A549 (cell line): ENCODE measurements at regions not wholly inside any gene's neighbourhood (a gene's known extent, or its start where the extent isn't known, plus 50 kb on each side); places are given as distances from the start of the nearest gene placed in this dataset.
"Not testable (repeated sequence)": the region's sequence is repeated elsewhere in the genome, so short reads cannot be mapped to it uniquely, and the experiment has no call there.

Source experiments
- ATAC-seq, 2 experiments: fragments of 200-7000 bp in 1 of 2; fragments of >200 bp in 1 of 2; cut with Nextera tagmentation in 1 of 2; cut with Tn5 transposase in 1 of 2; 3 replicates each; pipeline versions ENCODE4 v1.8.0 to v1.9.1; 2018 to 2020; ENCODE audit warnings: mild to moderate bottlenecking in 1 of 2, moderate library complexity in 1 of 2
- CTCF ChIA-PET: fragments of 300-600 bp; sonication (Branson Sonifier 250); formaldehyde crosslinking; extraction: SDS; loops from one replicate; lab custom pipeline; 2021; ENCODE audit warnings: antibody characterized with exemption, inconsistent platforms; lab: Yijun Ruan, JAX
- POLR2A ChIA-PET: fragments of 350-600 bp; formaldehyde crosslinking; extraction: SDS; loops from one replicate; lab custom pipeline; 2021; ENCODE audit warnings: antibody characterized with exemption, inconsistent platforms; lab: Yijun Ruan, JAX
- DNase-seq, 2 experiments: peaks; one replicate each; pipeline versions ENCODE4 v3.0.0 to v3.0.0-alpha.2; 2011 to 2016; ENCODE audit warnings: low read depth in 1 of 2, low spot score in 1 of 2
- FAIRE-seq: peaks from 2 replicates; lab custom pipeline; 2011; peaks lifted over from hg19 to GRCh38; lab: Jason Lieb, UNC
- H3K27ac ChIP-seq, 2 experiments: fragments of >200 bp; sonication (Bioruptor Twin); formaldehyde crosslinking; 3 replicates each; pipeline ENCODE4 v1.5.1; 2016 to 2017
- H3K4me1 ChIP-seq: fragments of >200 bp; sonication (Bioruptor Twin); formaldehyde crosslinking; 3 replicates; pipeline ENCODE4 v1.6.1; 2016
- H3K4me2 ChIP-seq: fragments of >200 bp; sonication (Bioruptor Twin); formaldehyde crosslinking; 3 replicates; pipeline ENCODE4 v1.6.1; 2016
- H3K4me3 ChIP-seq: fragments of >200 bp; sonication (Bioruptor Twin); formaldehyde crosslinking; 3 replicates; pipeline ENCODE4 v1.5.1; 2016
- H3K9me3 ChIP-seq: fragments of >200 bp; sonication (Bioruptor Twin); formaldehyde crosslinking; 3 replicates; pipeline ENCODE4 v1.6.1; 2016
- CBX8 ChIP-seq: fragments of 200-600 bp; sonication (generic); IDR thresholded peaks from 2 replicates; pipeline ENCODE4 v1.6.1; 2016
- CHD4 ChIP-seq: fragments of 200-600 bp; sonication (generic); IDR thresholded peaks from 2 replicates; pipeline ENCODE4 v1.6.1; 2016; ENCODE audit warnings: antibody characterized with exemption, mild to moderate bottlenecking, borderline replicate concordance
- EHMT2 ChIP-seq: fragments of 200-600 bp; sonication (generic); IDR thresholded peaks from 2 replicates; pipeline ENCODE4 v1.6.1; 2016; ENCODE audit warnings: antibody characterized with exemption, low read depth, mild to moderate bottlenecking, moderate library complexity
- EP300 ChIP-seq, 2 experiments: fragments of >200 bp; sonication (Bioruptor Twin); formaldehyde crosslinking; IDR thresholded peaks; 2 replicates in 1 of 2; 3 replicates in 1 of 2; pipeline ENCODE4 v1.6.1; 2016 to 2017
- FOSB ChIP-seq: fragments of 250-450 bp; sonication (Bioruptor Pico); IDR thresholded peaks from 2 replicates; pipeline ENCODE4 v1.5.0; 2020; ENCODE audit warnings: mild to moderate bottlenecking, moderate library complexity
- HOXA7 ChIP-seq: fragments of 250-450 bp; sonication (Bioruptor Pico); IDR thresholded peaks from 2 replicates; pipeline ENCODE4 v1.5.0; 2020; ENCODE audit warnings: mild to moderate bottlenecking, moderate library complexity
- HOXB13 ChIP-seq: fragments of 250-450 bp; sonication (Bioruptor Pico); IDR thresholded peaks from 2 replicates; pipeline ENCODE4 v1.5.0; 2020; ENCODE audit warnings: low read depth, mild to moderate bottlenecking, moderate library complexity
- HOXB5 ChIP-seq: fragments of 250-450 bp; sonication (Bioruptor Pico); IDR thresholded peaks from 2 replicates; pipeline ENCODE4 v1.5.0; 2020; ENCODE audit warnings: mild to moderate bottlenecking, moderate library complexity
- KDM5A ChIP-seq: fragments of 200-600 bp; sonication (generic); IDR thresholded peaks from 2 replicates; pipeline ENCODE4 v1.6.1; 2016; ENCODE audit warnings: antibody characterized with exemption, mild to moderate bottlenecking
- RAD21 ChIP-seq, 2 experiments: fragments of >200 bp in 1 of 2; sonication (Bioruptor Twin) in 1 of 2; formaldehyde crosslinking in 1 of 2; IDR thresholded peaks in 1 of 2; conservative IDR thresholded peaks in 1 of 2; 2 replicates in 1 of 2; 3 replicates in 1 of 2; pipeline ENCODE4 v1.6.1; 2012 to 2018; ENCODE audit warnings: inconsistent platforms in 1 of 2
- REST ChIP-seq: fragments of 200-600 bp; sonication (generic); IDR thresholded peaks from 2 replicates; pipeline ENCODE4 v1.6.1; 2016; ENCODE audit warnings: antibody characterized with exemption, mild to moderate bottlenecking, moderate library complexity
- RFX5 ChIP-seq: fragments of 450-650 bp; IDR thresholded peaks from 2 replicates; pipeline ENCODE4 v1.7.1; 2014; ENCODE audit warnings: antibody characterized with exemption, mild to moderate bottlenecking, moderate library complexity
- RNF2 ChIP-seq: fragments of 200-600 bp; sonication (generic); IDR thresholded peaks from 2 replicates; pipeline ENCODE4 v1.6.1; 2016; ENCODE audit warnings: low read depth, mild to moderate bottlenecking, antibody characterized with exemption, moderate library complexity, borderline replicate concordance
- SMC3 ChIP-seq: fragments of >200 bp; sonication (Bioruptor Twin); formaldehyde crosslinking; IDR thresholded peaks from 3 replicates; pipeline ENCODE4 v1.6.1; 2018; ENCODE audit warnings: inconsistent platforms
- TP53 ChIP-seq: fragments of 250-450 bp; sonication (Bioruptor Pico); IDR thresholded peaks from 2 replicates; pipeline ENCODE4 v1.5.0; 2021; ENCODE audit warnings: mild to moderate bottlenecking, moderate library complexity
- USF2 ChIP-seq: fragments of 450-650 bp; IDR thresholded peaks from 2 replicates; pipeline ENCODE4 v1.6.1; 2014; ENCODE audit warnings: antibody characterized with exemption
- ZC3H11A ChIP-seq: fragments of 450-650 bp; IDR thresholded peaks from 2 replicates; pipeline ENCODE4 v1.6.1; 2014; ENCODE audit warnings: antibody characterized with exemption, mild to moderate bottlenecking
- WGBS: methylation state at CpG from one replicate; pipeline ENCODE4 v1.1.6; 2017; ENCODE audit errors: missing lambda C conversion rate; 5-methylcytosine and 5-hydroxymethylcytosine counted together
- TF ChIP-seq, protein P1 (sequence below): fragments of 150-350 bp; IDR thresholded peaks from 2 replicates; pipeline ENCODE4 v1.6.1; 2014; ENCODE audit warnings: low read depth, mild to moderate bottlenecking, low read length

DNA sequence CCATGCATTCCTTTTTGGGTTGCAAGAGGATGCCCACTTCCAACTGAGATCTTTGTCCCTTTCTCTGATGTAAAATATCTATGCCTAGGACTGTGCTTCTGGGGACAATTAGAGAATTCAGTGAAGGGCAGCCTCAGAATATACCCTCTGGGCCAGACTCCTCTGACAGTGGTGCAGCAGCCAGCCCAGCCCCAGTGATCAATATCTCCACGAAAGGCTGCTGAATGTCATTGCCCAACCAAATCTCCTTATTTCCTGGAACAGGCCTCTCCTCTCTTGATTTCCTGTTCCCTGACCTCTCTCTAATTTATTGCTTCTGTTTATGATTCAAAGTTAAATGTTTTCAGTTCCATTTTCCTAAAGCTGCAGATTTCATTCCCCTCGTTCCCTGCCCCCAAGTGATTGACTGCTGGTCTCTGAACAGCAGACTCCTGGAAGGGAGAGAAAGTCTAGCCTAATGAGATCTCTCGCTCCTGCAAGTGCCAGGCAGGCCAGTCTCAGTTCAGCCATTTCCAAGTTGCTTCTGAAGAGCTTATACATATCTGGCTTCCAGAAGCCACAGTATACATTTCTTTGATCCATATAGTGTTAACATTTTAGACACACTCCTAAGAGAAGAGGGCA lies 104.4 kb upstream of the SALL1 start:
- TF ChIP-seq FOSB (CRISPR knock-in tag) (no peak), RNF2 (no peak), HOXB5 (CRISPR knock-in tag) (no peak)
- TF ChIP-seq, protein P1, sequence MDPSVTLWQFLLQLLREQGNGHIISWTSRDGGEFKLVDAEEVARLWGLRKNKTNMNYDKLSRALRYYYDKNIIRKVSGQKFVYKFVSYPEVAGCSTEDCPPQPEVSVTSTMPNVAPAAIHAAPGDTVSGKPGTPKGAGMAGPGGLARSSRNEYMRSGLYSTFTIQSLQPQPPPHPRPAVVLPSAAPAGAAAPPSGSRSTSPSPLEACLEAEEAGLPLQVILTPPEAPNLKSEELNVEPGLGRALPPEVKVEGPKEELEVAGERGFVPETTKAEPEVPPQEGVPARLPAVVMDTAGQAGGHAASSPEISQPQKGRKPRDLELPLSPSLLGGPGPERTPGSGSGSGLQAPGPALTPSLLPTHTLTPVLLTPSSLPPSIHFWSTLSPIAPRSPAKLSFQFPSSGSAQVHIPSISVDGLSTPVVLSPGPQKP = no peak
- ChIA-PET CTCF (no interaction called here), POLR2A (no interaction called here)
- H3K4me2 ChIP-seq = no peak overlapping the region
- no peaks in the 10 kb centered on the region for H3K4me1 ChIP-seq
- no peak overlapping the region for H3K27ac ChIP-seq
- no peak for FAIRE-seq
- DNase-seq = no peak
- H3K9me3 ChIP-seq = peaks cover 6% of the 10 kb centered on the region; the same call in 1 of the 3 replicates
- no peak overlapping the region for H3K4me3 ChIP-seq
- WGBS = 5% methylated on average over 3 of the region's 3 CpGs
- ATAC-seq = no peak

GRCh38 chr16:51254390-51254789 lies 103.3 kb upstream of the SALL1 start:
- CTCF ChIA-PET, FAIRE-seq, H3K4me1 ChIP-seq, H3K27ac ChIP-seq, ATAC-seq, DNase-seq, H3K4me2 ChIP-seq, H3K9me3 ChIP-seq, H3K4me3 ChIP-seq, POLR2A ChIA-PET: not testable (repeated sequence)
- 29% methylated on average over 3 of the region's 7 CpGs for WGBS

- Histone ChIP-seq H3K4me1 (peaks cover 10% of the 10 kb centered on the region), H3K9me3 (no peaks in the 10 kb centered on the region), H3K27ac (no peak overlapping the region), H3K4me2 (no peak overlapping the region), H3K4me3 (no peak overlapping the region)
- DNase-seq (no peak), ATAC-seq (no peak), FAIRE-seq (no peak)
- ChIA-PET CTCF (no interaction called here), POLR2A (no interaction called here)
- WGBS = 48% methylated on average over 3 of the region's 3 CpGs
- TF ChIP-seq USF2 (no peak), HOXB5 (CRISPR knock-in tag) (no peak), RAD21 (conservative IDR thresholded peaks at IDR 0.05 in 1 of 2, IDR thresholded peaks at IDR 0.05 in 1 of 2) (no peak), RFX5 (no peak), ZC3H11A (no peak), KDM5A (no peak)
Observed at GRCh38 chr16:51248217-51248616, 97.1 kb upstream of the SALL1 start.

DNA sequence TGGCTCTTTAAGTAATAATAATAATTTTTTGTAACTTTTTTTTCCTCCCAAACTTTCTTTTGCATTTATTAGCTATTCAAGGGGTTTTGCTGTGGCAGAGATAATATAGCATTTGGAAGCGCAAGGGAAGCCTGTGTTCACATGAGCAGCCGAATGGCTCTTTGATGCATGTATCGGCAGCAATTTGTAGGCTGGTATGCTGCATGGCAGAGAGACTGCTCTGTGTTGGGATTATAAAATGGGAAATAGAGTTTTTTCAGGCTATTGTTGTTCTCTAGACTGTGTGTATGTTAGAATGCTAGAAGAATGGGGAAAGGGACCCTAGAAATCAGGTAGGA lies 94.6 kb upstream of the SALL1 start:
- no peaks in the 10 kb centered on the region for H3K9me3 ChIP-seq
- WGBS = 50% methylated on average over 3 of the region's 3 CpGs
- DNase-seq (no peak), FAIRE-seq (no peak), ATAC-seq (no peak)
- H3K4me3 ChIP-seq = no peak overlapping the region
- no peak for TF ChIP-seq HOXA7 (CRISPR knock-in tag)
- no peak for TF ChIP-seq USF2
- no peak for TF ChIP-seq FOSB (CRISPR knock-in tag)
- TF ChIP-seq CBX8 = no peak
- TF ChIP-seq EHMT2 = no peak
- TF ChIP-seq HOXB13 = no peak
- no peak for TF ChIP-seq HOXB5 (CRISPR knock-in tag)
- TF ChIP-seq EP300 (IDR thresholded peaks at IDR 0.05) = no peak
- TF ChIP-seq SMC3 = no peak
- TF ChIP-seq TP53 = no peak
- TF ChIP-seq CHD4 = no peak
- TF ChIP-seq REST = no peak
- no peak overlapping the region for H3K27ac ChIP-seq
- H3K4me2 ChIP-seq = no peak overlapping the region
- ChIA-PET POLR2A (no interaction called here), CTCF (interaction anchor here (0.6 kb wide), 1 partner anchor 498 kb away, joined by 3 read pairs; no protein-coding TSS in a partner anchor)
- H3K4me1 ChIP-seq = peaks cover 10% of the 10 kb centered on the region
